ENCODE measurements at regions not wholly inside any gene's neighbourhood (a gene's known extent, or its start where the extent isn't known, plus 50 kb on each side); places are given as distances from the start of the nearest gene placed in this dataset.

GRCh38 chr9:78590068-78590467, 293.1 kb downstream of the PSAT1 start:
- Histone ChIP-seq H3K9me3 (replicated peaks; ENCODE audit: control insufficient read depth, low read depth, low read length) (peaks cover 3% of the 10 kb centered on the region), H3K4me1 (ENCODE audit: control insufficient read depth, insufficient read depth, low read length) (no peaks in the 10 kb centered on the region), H3K27ac (ENCODE audit: low read length) (no peak overlapping the region), H3K36me3 (ENCODE audit: control insufficient read depth, insufficient read depth, low read length) (no peaks in the 10 kb centered on the region), H3K27me3 (ENCODE audit: control insufficient read depth, insufficient read depth, low read length) (no peaks in the 10 kb centered on the region), H3K4me3 (ENCODE audit: low read length) (no peak overlapping the region)
- no peak for DNase-seq
- no CpG with 5 or more reads among the region's 1 CpG for WGBS (ENCODE audit: insufficient coverage)

GRCh38 chr9:78592811-78593210, 295.9 kb downstream of the PSAT1 start:
- Histone ChIP-seq H3K4me3 (ENCODE audit: low read length) (no peak overlapping the region), H3K4me1 (ENCODE audit: control insufficient read depth, insufficient read depth, low read length) (peaks cover 2% of the 10 kb centered on the region), H3K27me3 (ENCODE audit: control insufficient read depth, insufficient read depth, low read length) (no peaks in the 10 kb centered on the region), H3K27ac (ENCODE audit: low read length) (no peak overlapping the region), H3K36me3 (ENCODE audit: control insufficient read depth, insufficient read depth, low read length) (no peaks in the 10 kb centered on the region), H3K9me3 (replicated peaks; ENCODE audit: control insufficient read depth, low read depth, low read length) (no peaks in the 10 kb centered on the region)
- DNase-seq: no peak

GRCh38 chr9:78595200-78595945, 298.4 kb downstream of the PSAT1 start:
- Histone ChIP-seq H3K4me3 (ENCODE audit: low read length) (no peak overlapping the region), H3K9me3 (replicated peaks; ENCODE audit: control insufficient read depth, low read depth, low read length) (no peaks in the 10 kb centered on the region), H3K27me3 (ENCODE audit: control insufficient read depth, insufficient read depth, low read length) (no peaks in the 10 kb centered on the region), H3K27ac (ENCODE audit: low read length) (no peak overlapping the region), H3K4me1 (ENCODE audit: control insufficient read depth, insufficient read depth, low read length) (peaks cover 2% of the 10 kb centered on the region), H3K36me3 (ENCODE audit: control insufficient read depth, insufficient read depth, low read length) (no peaks in the 10 kb centered on the region)
- DNase-seq: no peak
- 62% methylated on average over 4 of the region's 5 CpGs for WGBS (ENCODE audit: insufficient coverage)

GRCh38 chr9:78596346-78596745, 299.4 kb downstream of the PSAT1 start:
- no peak for DNase-seq
- H3K27ac ChIP-seq (ENCODE audit: low read length): no peak overlapping the region
- 85% methylated on average over 3 of the region's 3 CpGs for WGBS (ENCODE audit: insufficient coverage)
- H3K4me3 ChIP-seq (ENCODE audit: low read length): no peak overlapping the region
- peaks cover 2% of the 10 kb centered on the region for H3K4me1 ChIP-seq (ENCODE audit: control insufficient read depth, insufficient read depth, low read length)
- H3K27me3 ChIP-seq (ENCODE audit: control insufficient read depth, insufficient read depth, low read length): no peaks in the 10 kb centered on the region
- H3K9me3 ChIP-seq (replicated peaks; ENCODE audit: control insufficient read depth, low read depth, low read length): no peaks in the 10 kb centered on the region
- H3K36me3 ChIP-seq (ENCODE audit: control insufficient read depth, insufficient read depth, low read length): no peaks in the 10 kb centered on the region

GRCh38 chr9:78598120-78598519, 301.2 kb downstream of the PSAT1 start:
- no CpG with 5 or more reads among the region's 5 CpGs for WGBS (ENCODE audit: insufficient coverage)
- H3K9me3 ChIP-seq (replicated peaks; ENCODE audit: control insufficient read depth, low read depth, low read length): no peaks in the 10 kb centered on the region
- H3K36me3 ChIP-seq (ENCODE audit: control insufficient read depth, insufficient read depth, low read length): no peaks in the 10 kb centered on the region

GRCh38 chr9:78599926-78600325, 303.0 kb downstream of the PSAT1 start:
- 13% methylated on average over 1 of the region's 4 CpGs for WGBS (ENCODE audit: insufficient coverage)
- no peaks in the 10 kb centered on the region for H3K9me3 ChIP-seq (replicated peaks; ENCODE audit: control insufficient read depth, low read depth, low read length)
- H3K4me1 ChIP-seq (ENCODE audit: control insufficient read depth, insufficient read depth, low read length): peaks cover 2% of the 10 kb centered on the region
- H3K36me3 ChIP-seq (ENCODE audit: control insufficient read depth, insufficient read depth, low read length): no peaks in the 10 kb centered on the region
- DNase-seq: no peak
- H3K27ac ChIP-seq (ENCODE audit: low read length): no peak overlapping the region
- H3K27me3 ChIP-seq (ENCODE audit: control insufficient read depth, insufficient read depth, low read length): no peaks in the 10 kb centered on the region
- no peak overlapping the region for H3K4me3 ChIP-seq (ENCODE audit: low read length)

More at GRCh38 chr9:78598120-78598519, 301.2 kb downstream of the PSAT1 start:
- H3K27me3 ChIP-seq (ENCODE audit: control insufficient read depth, insufficient read depth, low read length): no peaks in the 10 kb centered on the region
- H3K4me3 ChIP-seq (ENCODE audit: low read length): no peak overlapping the region
- H3K27ac ChIP-seq (ENCODE audit: low read length): no peak overlapping the region
- DNase-seq: no peak
- H3K4me1 ChIP-seq (ENCODE audit: control insufficient read depth, insufficient read depth, low read length): peaks cover 2% of the 10 kb centered on the region

- Histone ChIP-seq H3K9me3 (replicated peaks; ENCODE audit: control insufficient read depth, low read depth, low read length) (no peaks in the 10 kb centered on the region), H3K36me3 (ENCODE audit: control insufficient read depth, insufficient read depth, low read length) (no peaks in the 10 kb centered on the region), H3K27ac (ENCODE audit: low read length) (no peak overlapping the region), H3K4me3 (ENCODE audit: low read length) (no peak overlapping the region), H3K27me3 (ENCODE audit: control insufficient read depth, insufficient read depth, low read length) (no peaks in the 10 kb centered on the region), H3K4me1 (ENCODE audit: control insufficient read depth, insufficient read depth, low read length) (peaks cover 7% of the 10 kb centered on the region)
- WGBS (ENCODE audit: insufficient coverage): 34% methylated on average over 5 of the region's 7 CpGs
- DNase-seq: peak; percentile 54
Measured at GRCh38 chr9:78601957-78602565, 305.1 kb downstream of the PSAT1 start.

- no peak overlapping the region for H3K4me3 ChIP-seq (ENCODE audit: low read length)
- no peak overlapping the region for H3K27ac ChIP-seq (ENCODE audit: low read length)
- H3K36me3 ChIP-seq (ENCODE audit: control insufficient read depth, insufficient read depth, low read length): no peaks in the 10 kb centered on the region
- 29% methylated on average over 11 of the region's 16 CpGs for WGBS (ENCODE audit: insufficient coverage)
- peaks cover 9% of the 10 kb centered on the region for H3K4me1 ChIP-seq (ENCODE audit: control insufficient read depth, insufficient read depth, low read length)
- no peaks in the 10 kb centered on the region for H3K27me3 ChIP-seq (ENCODE audit: control insufficient read depth, insufficient read depth, low read length)
- peak; percentile 42 for DNase-seq
- no peaks in the 10 kb centered on the region for H3K9me3 ChIP-seq (replicated peaks; ENCODE audit: control insufficient read depth, low read depth, low read length)
Measured at GRCh38 chr9:78605041-78606000, 308.4 kb downstream of the PSAT1 start.

- Histone ChIP-seq H3K4me1 (ENCODE audit: control insufficient read depth, insufficient read depth, low read length) (peaks cover 9% of the 10 kb centered on the region), H3K36me3 (ENCODE audit: control insufficient read depth, insufficient read depth, low read length) (no peaks in the 10 kb centered on the region), H3K9me3 (replicated peaks; ENCODE audit: control insufficient read depth, low read depth, low read length) (no peaks in the 10 kb centered on the region), H3K27ac (ENCODE audit: low read length) (no peak overlapping the region), H3K27me3 (ENCODE audit: control insufficient read depth, insufficient read depth, low read length) (no peaks in the 10 kb centered on the region), H3K4me3 (ENCODE audit: low read length) (no peak overlapping the region)
- DNase-seq: no peak
- WGBS (ENCODE audit: insufficient coverage): no CpG with 5 or more reads among the region's 5 CpGs
Measured at GRCh38 chr9:78606001-78606379, 309.1 kb downstream of the PSAT1 start.

- Histone ChIP-seq H3K27ac (ENCODE audit: low read length) (no peak overlapping the region), H3K9me3 (replicated peaks; ENCODE audit: control insufficient read depth, low read depth, low read length) (no peaks in the 10 kb centered on the region), H3K36me3 (ENCODE audit: control insufficient read depth, insufficient read depth, low read length) (no peaks in the 10 kb centered on the region), H3K27me3 (ENCODE audit: control insufficient read depth, insufficient read depth, low read length) (no peaks in the 10 kb centered on the region), H3K4me1 (ENCODE audit: control insufficient read depth, insufficient read depth, low read length) (peaks cover 9% of the 10 kb centered on the region), H3K4me3 (ENCODE audit: low read length) (no peak overlapping the region)
- no peak for DNase-seq
- WGBS (ENCODE audit: insufficient coverage): 100% methylated on average over 1 of the region's 5 CpGs
Measured at GRCh38 chr9:78607853-78608252, 310.9 kb downstream of the PSAT1 start.

All from muscle of leg (tissue), 3 donors.